NOMO-1 treated with dmso at 0.1 percent for 144 hours (cell line): ENCODE measurements at regions not wholly inside any gene's neighbourhood (a gene's known extent, or its start where the extent isn't known, plus 50 kb on each side); places are given as distances from the start of the nearest gene placed in this dataset.

Source experiments
- DNase-seq: peaks from one replicate; lab custom pipeline; 2025; ENCODE audit not compliant: unreplicated experiment; lab: John Stamatoyannopoulos, UW

- no peak for DNase-seq
Observed at GRCh38 chr20:24773751-24774201, 175.3 kb upstream of the CST7 start.

- DNase-seq: no peak
Observed at GRCh38 chr20:24775966-24776365, 173.1 kb upstream of the CST7 start.

GRCh38 chr20:24776755-24777271 is 172.3 kb upstream of the CST7 start:
- no peak for DNase-seq

GRCh38 chr20:24777746-24778145 is 171.3 kb upstream of the CST7 start:
- no peak for DNase-seq

GRCh38 chr20:24778585-24779031 is 170.5 kb upstream of the CST7 start:
- DNase-seq: no peak

GRCh38 chr20:24779131-24779530 is 169.9 kb upstream of the CST7 start:
- no peak for DNase-seq

- no peak for DNase-seq
Observed at GRCh38 chr20:24779946-24780345, 169.1 kb upstream of the CST7 start.

GRCh38 chr20:24780674-24781417 is 168.2 kb upstream of the CST7 start:
- no peak for DNase-seq

GRCh38 chr20:24781418-24781980 is 167.6 kb upstream of the CST7 start:
- no peak for DNase-seq

- no peak for DNase-seq
Observed at GRCh38 chr20:24782301-24782700, 166.8 kb upstream of the CST7 start.

GRCh38 chr20:24782801-24783630 is 166.1 kb upstream of the CST7 start:
- no peak for DNase-seq

- DNase-seq: no peak
Observed at GRCh38 chr20:24783631-24784492, 165.2 kb upstream of the CST7 start.

GRCh38 chr20:24784607-24785006 is 164.5 kb upstream of the CST7 start:
- DNase-seq: no peak

- no peak for DNase-seq
Observed at GRCh38 chr20:24785141-24786110, 163.6 kb upstream of the CST7 start.

GRCh38 chr20:24786111-24786495 is 163.0 kb upstream of the CST7 start:
- no peak for DNase-seq

GRCh38 chr20:24786646-24787045 is 162.4 kb upstream of the CST7 start:
- no peak for DNase-seq

GRCh38 chr20:24787071-24787470 is 162.0 kb upstream of the CST7 start:
- DNase-seq: no peak

- DNase-seq: no peak
Observed at GRCh38 chr20:24787621-24788020, 161.4 kb upstream of the CST7 start.

- DNase-seq: no peak
Observed at GRCh38 chr20:24789877-24790276, 159.2 kb upstream of the CST7 start.
